ENCODE measurements at regions not wholly inside any gene's neighbourhood (a gene's known extent, or its start where the extent isn't known, plus 50 kb on each side); places are given as distances from the start of the nearest gene placed in this dataset.

DNA sequence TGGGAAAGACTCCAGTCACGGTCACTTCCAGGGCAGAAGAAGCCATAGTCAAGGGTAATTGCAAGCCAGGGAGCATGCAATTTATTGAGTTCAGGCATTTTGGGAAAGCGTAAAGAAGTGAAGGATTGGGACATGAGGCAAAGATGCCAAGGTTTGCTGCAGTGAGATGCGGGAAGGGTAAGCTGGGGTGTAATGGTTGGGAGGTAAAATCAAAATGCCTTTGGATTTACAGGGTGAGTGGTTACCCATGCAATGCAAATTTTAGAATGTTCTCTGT lies 167.5 kb downstream of the BRMS1L start:
- intact Hi-C loops (cut with DNase I; ENCODE audit: low total_unique reads) = no loop called here
- DNase-seq (ENCODE audit: low spot score in 2 of 2) = no peak
- WGBS, 2 donors = 91 to 92% methylated on average over 3 of the region's 3 CpGs
- H3K4me3 ChIP-seq (ENCODE audit: low read depth, poor library complexity, severe bottlenecking) = no peak overlapping the region
- TF ChIP-seq, protein P1, sequence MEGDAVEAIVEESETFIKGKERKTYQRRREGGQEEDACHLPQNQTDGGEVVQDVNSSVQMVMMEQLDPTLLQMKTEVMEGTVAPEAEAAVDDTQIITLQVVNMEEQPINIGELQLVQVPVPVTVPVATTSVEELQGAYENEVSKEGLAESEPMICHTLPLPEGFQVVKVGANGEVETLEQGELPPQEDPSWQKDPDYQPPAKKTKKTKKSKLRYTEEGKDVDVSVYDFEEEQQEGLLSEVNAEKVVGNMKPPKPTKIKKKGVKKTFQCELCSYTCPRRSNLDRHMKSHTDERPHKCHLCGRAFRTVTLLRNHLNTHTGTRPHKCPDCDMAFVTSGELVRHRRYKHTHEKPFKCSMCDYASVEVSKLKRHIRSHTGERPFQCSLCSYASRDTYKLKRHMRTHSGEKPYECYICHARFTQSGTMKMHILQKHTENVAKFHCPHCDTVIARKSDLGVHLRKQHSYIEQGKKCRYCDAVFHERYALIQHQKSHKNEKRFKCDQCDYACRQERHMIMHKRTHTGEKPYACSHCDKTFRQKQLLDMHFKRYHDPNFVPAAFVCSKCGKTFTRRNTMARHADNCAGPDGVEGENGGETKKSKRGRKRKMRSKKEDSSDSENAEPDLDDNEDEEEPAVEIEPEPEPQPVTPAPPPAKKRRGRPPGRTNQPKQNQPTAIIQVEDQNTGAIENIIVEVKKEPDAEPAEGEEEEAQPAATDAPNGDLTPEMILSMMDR (IDR thresholded peaks at IDR 0.05) = no peak
- no peak for TF ChIP-seq POLR2A (IDR thresholded peaks at IDR 0.05)

DNA sequence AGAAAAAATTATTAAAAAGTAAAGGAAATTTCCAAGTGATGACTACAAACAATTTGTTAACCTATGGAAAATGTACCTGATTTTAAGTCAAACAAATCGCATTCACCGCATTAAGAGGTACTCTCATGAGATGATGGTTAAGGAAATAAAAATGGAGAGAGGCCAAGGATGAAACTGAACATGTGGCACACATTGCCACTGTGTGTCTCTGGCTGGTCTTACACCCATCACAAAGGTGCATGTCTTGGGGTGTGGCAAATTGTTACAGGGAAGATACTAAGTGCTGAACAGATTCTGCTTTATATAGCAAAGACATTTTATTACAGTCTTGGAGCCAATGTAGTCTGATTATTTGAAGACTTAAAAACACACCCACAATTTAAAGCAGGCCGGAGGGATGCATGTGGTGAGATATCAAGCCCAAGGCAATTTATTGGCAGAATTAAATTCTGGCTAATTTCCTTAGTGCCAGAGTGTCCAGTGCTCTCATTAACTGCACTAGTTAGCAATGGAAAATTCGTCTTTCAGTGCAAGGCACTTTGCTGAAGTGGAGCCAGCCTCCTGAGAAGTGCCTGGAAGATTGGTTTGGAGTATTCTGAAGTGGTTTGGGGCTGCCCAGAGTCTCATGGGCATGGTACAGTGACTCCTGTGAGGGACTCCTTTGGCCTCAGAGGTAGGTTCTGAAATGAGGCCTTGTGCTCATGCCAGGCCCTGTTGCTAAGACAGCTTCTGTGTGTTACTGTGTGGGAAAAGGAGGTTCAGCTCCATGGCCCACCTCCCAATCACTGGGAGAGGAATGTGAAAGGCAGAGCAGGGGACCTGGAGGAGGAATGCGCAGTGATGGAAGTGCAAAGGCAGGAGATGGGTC lies 166.9 kb downstream of the BRMS1L start:
- WGBS, 2 donors = 81 to 88% methylated on average over 5 of the region's 5 CpGs
- TF ChIP-seq, protein P1 (IDR thresholded peaks at IDR 0.05) = no peak
- no peak for TF ChIP-seq POLR2A (IDR thresholded peaks at IDR 0.05)
- no peak for DNase-seq (ENCODE audit: low spot score in 2 of 2)
- intact Hi-C loops (cut with DNase I; ENCODE audit: low total_unique reads) = no loop called here
- H3K4me3 ChIP-seq (ENCODE audit: low read depth, poor library complexity, severe bottlenecking) = no peak overlapping the region

DNA sequence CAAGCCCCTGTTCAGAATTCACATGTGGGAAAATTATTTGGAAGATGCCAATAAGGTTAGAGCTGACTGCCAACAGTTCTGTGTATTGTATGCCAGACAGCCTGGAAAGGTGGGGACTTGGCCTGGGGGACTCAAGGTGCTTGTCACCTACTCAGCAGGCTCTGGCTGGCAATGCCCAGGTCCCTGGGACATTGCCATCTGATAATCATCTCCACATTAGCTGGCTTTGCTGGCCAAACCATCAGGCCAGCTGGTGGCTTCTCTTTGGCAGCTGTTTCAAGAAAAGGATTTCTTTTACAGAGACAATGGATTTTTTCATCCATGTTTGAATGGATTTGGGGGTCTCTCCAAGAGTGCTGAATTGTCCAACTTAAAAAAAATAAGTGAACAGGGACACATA lies 165.2 kb downstream of the BRMS1L start:
- no peak for DNase-seq (ENCODE audit: low spot score in 2 of 2)
- intact Hi-C loops (cut with DNase I; ENCODE audit: low total_unique reads) = no loop called here
- TF ChIP-seq, protein P1 (IDR thresholded peaks at IDR 0.05) = no peak
- TF ChIP-seq POLR2A (IDR thresholded peaks at IDR 0.05) = no peak
- no peak overlapping the region for H3K4me3 ChIP-seq (ENCODE audit: low read depth, poor library complexity, severe bottlenecking)

DNA sequence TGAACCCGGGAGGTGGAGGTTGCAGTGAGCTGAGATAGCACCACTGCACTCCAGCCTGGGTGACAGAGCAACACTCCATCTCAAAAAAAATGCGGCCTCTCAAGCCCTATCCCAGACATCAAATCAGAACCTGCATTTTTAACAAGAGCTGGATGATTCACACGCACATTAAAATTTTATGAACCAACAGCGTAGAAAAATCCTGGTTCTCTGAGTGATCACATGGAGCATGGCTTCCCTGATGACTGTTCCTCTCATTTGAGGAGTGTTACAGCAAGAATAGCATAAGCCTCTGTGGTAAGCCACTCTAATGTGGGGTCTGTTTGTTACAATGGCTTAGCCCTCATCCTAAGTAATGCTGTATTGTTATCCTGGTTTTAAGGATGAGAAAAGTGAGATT lies 163.6 kb downstream of the BRMS1L start:
- DNase-seq (ENCODE audit: low spot score in 2 of 2) = no peak
- WGBS, 2 donors = 92 to 93% methylated on average over 4 of the region's 4 CpGs
- no peak for TF ChIP-seq POLR2A (IDR thresholded peaks at IDR 0.05)
- TF ChIP-seq, protein P1 (IDR thresholded peaks at IDR 0.05) = no peak
- intact Hi-C loops (cut with DNase I; ENCODE audit: low total_unique reads) = no loop called here
- H3K4me3 ChIP-seq (ENCODE audit: low read depth, poor library complexity, severe bottlenecking) = no peak overlapping the region

DNA sequence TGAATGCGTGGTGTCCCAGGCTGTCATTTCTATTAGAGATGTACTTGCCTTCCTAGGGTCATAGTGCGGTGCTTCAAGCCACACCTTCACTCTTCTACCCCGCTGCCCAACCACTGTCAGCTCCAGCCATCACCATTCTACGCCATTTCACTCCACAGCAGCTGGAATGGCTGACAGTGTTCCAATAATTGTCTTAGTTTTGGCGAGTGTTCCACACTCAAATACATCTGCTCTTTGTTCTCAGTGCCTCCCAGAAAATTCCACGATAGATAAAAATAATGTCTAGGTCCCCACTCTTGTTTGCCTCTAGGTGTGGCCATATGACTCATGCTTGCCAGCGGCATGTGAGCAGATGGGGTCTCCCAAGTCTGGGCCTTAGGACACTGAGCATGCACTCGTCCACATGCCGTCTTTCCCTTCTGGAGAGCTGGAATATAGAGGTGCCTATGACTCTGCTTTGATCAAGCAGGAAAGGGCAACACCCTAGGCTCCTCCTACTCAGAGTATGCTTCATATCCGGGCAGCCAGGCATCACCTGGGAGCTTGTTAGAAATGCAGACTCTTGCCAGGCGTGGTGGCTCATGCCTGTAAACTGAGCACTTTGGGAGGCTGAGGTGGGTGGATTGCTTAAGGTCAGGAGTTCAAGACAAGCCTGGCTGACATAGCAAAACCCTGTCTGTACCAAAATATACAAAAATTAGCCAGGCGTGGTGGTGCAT lies 163.0 kb downstream of the BRMS1L start:
- no peak for TF ChIP-seq POLR2A (IDR thresholded peaks at IDR 0.05)
- TF ChIP-seq, protein P1 (IDR thresholded peaks at IDR 0.05) = no peak
- no peak overlapping the region for H3K4me3 ChIP-seq (ENCODE audit: low read depth, poor library complexity, severe bottlenecking)
- intact Hi-C loops (cut with DNase I; ENCODE audit: low total_unique reads) = no loop called here
- WGBS, 2 donors = 76 to 86% methylated on average over 12 of the region's 12 CpGs
- DNase-seq (ENCODE audit: low spot score in 2 of 2) = no peak

Data from lower leg skin (tissue), 4 donors.